Skeletal muscle satellite cell (primary cell): ENCODE measurements at regions not wholly inside any gene's neighbourhood (a gene's known extent, or its start where the extent isn't known, plus 50 kb on each side); places are given as distances from the start of the nearest gene placed in this dataset.

Experiments used
- H3K27me3 ChIP-seq: 2 replicates; pipeline ENCODE4 v1.7.0; 2013; ENCODE audit warnings: low read length; ENCODE audit not compliant: control insufficient read depth, insufficient read depth
- H3K36me3 ChIP-seq: 2 replicates; pipeline ENCODE4 v1.7.0; 2013; ENCODE audit warnings: mild to moderate bottlenecking, control low read depth, low read length; ENCODE audit not compliant: insufficient read depth
- H3K4me1 ChIP-seq: 2 replicates; pipeline ENCODE4 v1.7.0; 2013; ENCODE audit warnings: low read length; ENCODE audit not compliant: control insufficient read depth, insufficient read depth
- H3K4me2 ChIP-seq: 2 replicates; pipeline ENCODE4 v1.7.0; 2013; ENCODE audit warnings: mild to moderate bottlenecking, low read length
- H3K4me3 ChIP-seq: 2 replicates; pipeline ENCODE4 v1.7.0; 2013; ENCODE audit warnings: low read length
- H3K9ac ChIP-seq: 2 replicates; pipeline ENCODE4 v1.7.0; 2013; ENCODE audit warnings: mild to moderate bottlenecking, low read depth, low read length, moderate library complexity
- H3K9me3 ChIP-seq: replicated peaks from 2 replicates; pipeline ENCODE4 v1.7.0; 2013; ENCODE audit warnings: mild to moderate bottlenecking, control low read depth, low read length

- no peaks in the 10 kb centered on the region for H3K27me3 ChIP-seq
- H3K9me3 ChIP-seq, result no peaks in the 10 kb centered on the region
- H3K4me1 ChIP-seq, result no peaks in the 10 kb centered on the region
- no peaks in the 10 kb centered on the region for H3K36me3 ChIP-seq
- H3K4me3 ChIP-seq, result no peak overlapping the region
- H3K4me2 ChIP-seq, result no peak overlapping the region
- H3K9ac ChIP-seq, result no peak overlapping the region
Observed at GRCh38 chr12:74963867-74964331, 245.7 kb downstream of the KCNC2 start.

- no peak overlapping the region for H3K4me2 ChIP-seq
- H3K9me3 ChIP-seq, result no peaks in the 10 kb centered on the region
- no peaks in the 10 kb centered on the region for H3K4me1 ChIP-seq
- H3K36me3 ChIP-seq, result no peaks in the 10 kb centered on the region
- no peak overlapping the region for H3K9ac ChIP-seq
- H3K27me3 ChIP-seq, result no peaks in the 10 kb centered on the region
- no peak overlapping the region for H3K4me3 ChIP-seq
Observed at GRCh38 chr12:74964390-74964789, 245.2 kb downstream of the KCNC2 start.

- H3K4me2 ChIP-seq, result no peak overlapping the region
- no peak overlapping the region for H3K4me3 ChIP-seq
- H3K27me3 ChIP-seq, result no peaks in the 10 kb centered on the region
- peaks cover 10% of the 10 kb centered on the region for H3K4me1 ChIP-seq
- no peaks in the 10 kb centered on the region for H3K9me3 ChIP-seq
- H3K9ac ChIP-seq, result no peak overlapping the region
- H3K36me3 ChIP-seq, result no peaks in the 10 kb centered on the region
Observed at GRCh38 chr12:74971201-74971600, 238.4 kb downstream of the KCNC2 start.

- no peaks in the 10 kb centered on the region for H3K27me3 ChIP-seq
- no peak overlapping the region for H3K4me3 ChIP-seq
Observed at GRCh38 chr12:74977832-74978481, 231.7 kb downstream of the KCNC2 start.

GRCh38 chr12:74980510-74980909 lies 229.1 kb downstream of the KCNC2 start:
- Histone ChIP-seq H3K36me3 (no peaks in the 10 kb centered on the region), H3K9me3 (no peaks in the 10 kb centered on the region), H3K4me2 (no peak overlapping the region), H3K4me1 (no peaks in the 10 kb centered on the region), H3K4me3 (no peak overlapping the region), H3K9ac (no peak overlapping the region), H3K27me3 (peaks cover 5% of the 10 kb centered on the region)

More at GRCh38 chr12:74977832-74978481, 231.7 kb downstream of the KCNC2 start:
- H3K36me3 ChIP-seq, result no peaks in the 10 kb centered on the region
- H3K9me3 ChIP-seq, result no peaks in the 10 kb centered on the region
- H3K4me2 ChIP-seq, result no peak overlapping the region
- no peak overlapping the region for H3K9ac ChIP-seq
- no peaks in the 10 kb centered on the region for H3K4me1 ChIP-seq

GRCh38 chr12:74981541-74981940 lies 228.1 kb downstream of the KCNC2 start:
- Histone ChIP-seq H3K9me3 (no peaks in the 10 kb centered on the region), H3K4me3 (no peak overlapping the region), H3K27me3 (peaks cover 5% of the 10 kb centered on the region), H3K4me1 (no peaks in the 10 kb centered on the region), H3K9ac (no peak overlapping the region), H3K36me3 (no peaks in the 10 kb centered on the region), H3K4me2 (no peak overlapping the region)

GRCh38 chr12:74983917-74984316 lies 225.7 kb downstream of the KCNC2 start:
- Histone ChIP-seq H3K9ac (no peak overlapping the region), H3K27me3 (peaks cover 5% of the 10 kb centered on the region), H3K4me1 (no peaks in the 10 kb centered on the region), H3K36me3 (no peaks in the 10 kb centered on the region), H3K4me3 (no peak overlapping the region), H3K9me3 (no peaks in the 10 kb centered on the region), H3K4me2 (no peak overlapping the region)

- Histone ChIP-seq H3K4me3 (no peak overlapping the region), H3K4me1 (no peaks in the 10 kb centered on the region), H3K27me3 (peaks cover 5% of the 10 kb centered on the region), H3K9me3 (no peaks in the 10 kb centered on the region), H3K36me3 (no peaks in the 10 kb centered on the region), H3K4me2 (no peak overlapping the region), H3K9ac (no peak overlapping the region)
Observed at GRCh38 chr12:74984631-74985030, 225.0 kb downstream of the KCNC2 start.

GRCh38 chr12:74985293-74985985 lies 224.2 kb downstream of the KCNC2 start:
- Histone ChIP-seq H3K9ac (no peak overlapping the region), H3K4me2 (no peak overlapping the region), H3K9me3 (no peaks in the 10 kb centered on the region), H3K4me1 (no peaks in the 10 kb centered on the region), H3K36me3 (no peaks in the 10 kb centered on the region), H3K27me3 (peaks cover 5% of the 10 kb centered on the region), H3K4me3 (no peak overlapping the region)

GRCh38 chr12:74985986-74986319 lies 223.7 kb downstream of the KCNC2 start:
- H3K36me3 ChIP-seq, result no peaks in the 10 kb centered on the region
- no peaks in the 10 kb centered on the region for H3K4me1 ChIP-seq
- H3K9ac ChIP-seq, result no peak overlapping the region
- no peak overlapping the region for H3K4me2 ChIP-seq
- no peaks in the 10 kb centered on the region for H3K9me3 ChIP-seq
- no peak overlapping the region for H3K4me3 ChIP-seq
- peaks cover 5% of the 10 kb centered on the region for H3K27me3 ChIP-seq

GRCh38 chr12:74988156-74988555 lies 221.5 kb downstream of the KCNC2 start:
- Histone ChIP-seq H3K9me3 (no peaks in the 10 kb centered on the region), H3K27me3 (peaks cover 5% of the 10 kb centered on the region), H3K36me3 (no peaks in the 10 kb centered on the region), H3K4me1 (no peaks in the 10 kb centered on the region), H3K4me3 (no peak overlapping the region), H3K9ac (no peak overlapping the region), H3K4me2 (no peak overlapping the region)
